Hematopoietic multipotent progenitor cell treated with erythropoietin and hydrocortisone succinate and interleukin-3 and kit ligand, for 17 days (in vitro differentiated cells): ENCODE measurements at regions not wholly inside any gene's neighbourhood (a gene's known extent, or its start where the extent isn't known, plus 50 kb on each side); places are given as distances from the start of the nearest gene placed in this dataset.
"Not testable (repeated sequence)": the region's sequence is repeated elsewhere in the genome, so short reads cannot be mapped to it uniquely, and the experiment has no call there.

Experiments used
- DNase-seq: peaks from one replicate; pipeline ENCODE4 v3.0.0-alpha.2; 2015; ENCODE audit warnings: low spot score

GRCh38 chr13:18993884-18994660 lies 187.6 kb downstream of the TUBA3C start:
- no peak for DNase-seq

- DNase-seq: no peak
Observed at GRCh38 chr13:18992791-18993190, 188.8 kb downstream of the TUBA3C start.

- no peak for DNase-seq
Observed at GRCh38 chr13:18991060-18991459, 190.6 kb downstream of the TUBA3C start.

GRCh38 chr13:18978447-18978846 lies 203.2 kb downstream of the TUBA3C start:
- DNase-seq: no peak

DNA sequence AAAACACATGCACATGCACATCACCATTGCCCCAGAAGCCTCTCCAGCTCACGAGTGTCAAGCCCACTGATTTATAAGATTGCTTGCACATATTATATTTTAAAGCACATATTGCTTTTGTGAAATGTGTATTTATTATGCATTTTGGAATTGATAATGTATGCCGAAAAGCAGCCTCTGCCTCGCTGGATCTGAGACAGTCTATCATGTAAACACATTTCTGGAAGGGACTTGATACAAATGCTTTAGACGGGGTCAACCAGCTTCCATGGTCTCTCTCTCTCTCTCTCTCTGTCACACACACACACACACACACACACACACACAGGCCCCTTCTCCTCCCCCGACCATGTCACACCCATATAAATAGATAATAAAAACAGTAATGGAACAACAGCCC lies 203.8 kb downstream of the TUBA3C start:
- no peak for DNase-seq

DNA sequence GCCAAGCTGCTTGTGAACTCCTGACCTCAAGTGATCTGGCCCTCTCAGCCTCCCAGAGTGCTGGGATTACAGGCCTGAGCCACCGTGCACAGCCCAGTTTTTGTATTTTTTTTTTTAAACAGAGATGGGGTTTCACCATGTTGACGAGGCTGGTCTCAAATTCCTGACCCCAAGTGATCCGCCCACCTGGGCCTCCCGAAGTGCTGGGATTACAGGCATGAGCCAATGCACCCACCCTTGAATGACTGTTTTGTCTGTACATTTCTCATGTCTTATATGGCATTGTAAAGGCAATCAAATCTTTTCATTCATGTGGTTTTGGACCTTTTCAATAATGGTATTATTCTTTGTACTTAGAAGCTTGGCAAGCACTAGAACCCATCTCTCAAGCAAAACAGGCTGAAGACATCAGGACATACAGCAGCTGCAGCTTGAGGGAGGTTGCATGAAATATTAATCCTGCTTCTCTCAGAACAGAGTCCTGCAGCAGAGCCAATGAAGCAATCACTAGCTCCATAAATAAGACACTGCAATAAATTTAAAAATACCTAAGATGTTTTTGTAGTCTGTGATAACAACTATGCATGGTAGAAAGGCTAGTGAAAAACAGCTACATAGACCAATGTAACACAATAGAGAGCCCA lies 209.9 kb downstream of the TUBA3C start:
- DNase-seq: no peak

GRCh38 chr13:18965347-18965855 lies 216.2 kb downstream of the TUBA3C start:
- no peak for DNase-seq

- DNase-seq: no peak
Observed at GRCh38 chr13:18964942-18965341, 216.7 kb downstream of the TUBA3C start.

DNA sequence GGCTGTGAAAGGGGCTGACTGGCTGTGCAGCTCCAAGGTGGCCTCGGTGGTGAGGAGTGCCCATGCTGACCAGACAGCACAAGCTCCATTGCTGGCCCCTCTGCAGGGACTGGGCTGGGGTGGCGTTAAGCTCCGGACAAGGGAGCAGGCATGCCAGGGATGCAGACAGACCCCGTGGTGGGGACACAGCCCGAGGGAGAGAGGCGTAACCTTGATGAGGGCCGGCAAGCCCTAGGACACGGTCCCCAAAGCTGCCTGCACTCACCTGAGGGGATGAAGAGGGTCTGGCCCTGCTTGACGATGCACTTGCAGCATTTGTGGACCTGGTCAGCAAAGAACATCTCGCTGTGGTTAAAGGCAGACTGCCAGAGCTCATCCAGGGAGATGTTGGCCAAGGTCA lies 217.9 kb downstream of the TUBA3C start:
- DNase-seq: not testable (repeated sequence)

DNA sequence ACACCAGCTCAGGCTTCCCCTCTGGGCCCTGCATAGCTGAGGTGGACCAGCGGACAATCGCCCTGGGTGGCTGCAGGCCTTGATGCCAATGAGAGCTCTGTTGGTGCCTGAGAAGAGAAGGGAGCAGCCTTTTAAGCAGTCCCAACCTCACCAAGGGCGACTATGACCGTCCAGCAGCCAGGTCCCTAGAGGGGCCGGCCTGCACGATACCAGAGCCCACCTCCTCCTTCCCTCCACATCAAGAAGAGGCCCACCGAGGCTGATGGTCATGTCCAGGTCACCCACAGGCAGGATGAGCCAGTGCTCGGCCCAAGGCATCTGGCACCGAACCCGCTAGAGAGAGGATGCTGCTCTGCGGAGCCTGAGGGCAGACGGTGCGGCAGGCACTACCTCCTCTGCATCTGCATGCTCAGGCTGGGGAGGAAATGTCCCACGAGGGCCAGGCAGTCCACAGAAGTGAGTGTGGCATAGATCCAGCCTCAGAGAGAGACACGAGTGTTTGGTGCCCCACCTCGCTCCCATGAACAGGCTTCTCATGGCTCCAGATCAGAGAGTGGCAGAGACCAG lies 219.4 kb downstream of the TUBA3C start:
- DNase-seq: no peak

DNA sequence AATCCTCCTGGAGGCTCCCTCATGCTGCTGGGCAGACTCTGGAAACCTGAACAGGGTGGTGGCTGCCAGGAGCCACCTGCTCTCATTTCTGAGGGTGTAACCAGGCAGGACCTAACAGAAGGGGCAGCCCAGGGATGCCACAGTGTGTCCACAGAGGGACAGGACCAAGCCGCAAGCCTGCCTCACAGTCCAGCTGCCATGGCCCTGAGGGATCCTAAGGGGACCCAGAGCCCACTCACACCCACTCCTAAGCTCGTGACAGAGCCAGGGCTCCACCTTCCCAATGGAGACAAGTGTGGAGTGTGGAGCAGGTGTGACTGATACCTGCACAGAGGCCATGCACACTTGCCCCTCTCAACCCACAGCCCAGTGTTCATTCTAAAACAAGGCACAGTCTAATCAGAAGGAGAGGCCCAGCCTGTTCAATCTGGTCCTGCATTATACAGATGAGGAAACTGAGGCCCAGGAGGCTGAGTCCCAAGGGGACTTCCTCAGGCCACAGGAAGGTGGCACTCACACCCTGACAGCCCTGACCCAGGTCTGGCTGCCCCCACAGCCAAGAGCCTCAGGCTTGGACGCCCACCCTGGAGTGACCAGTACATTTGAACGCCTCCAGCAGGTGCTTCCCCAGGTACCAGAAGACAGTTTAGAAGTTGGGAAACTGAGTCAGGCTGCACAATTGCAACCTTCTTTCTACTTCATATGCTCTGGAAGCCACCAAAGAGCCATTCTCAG lies 220.1 kb downstream of the TUBA3C start:
- DNase-seq: no peak

GRCh38 chr13:18960637-18961227 lies 220.9 kb downstream of the TUBA3C start:
- no peak for DNase-seq

- DNase-seq: no peak
Observed at GRCh38 chr13:18959996-18960395, 221.6 kb downstream of the TUBA3C start.

DNA sequence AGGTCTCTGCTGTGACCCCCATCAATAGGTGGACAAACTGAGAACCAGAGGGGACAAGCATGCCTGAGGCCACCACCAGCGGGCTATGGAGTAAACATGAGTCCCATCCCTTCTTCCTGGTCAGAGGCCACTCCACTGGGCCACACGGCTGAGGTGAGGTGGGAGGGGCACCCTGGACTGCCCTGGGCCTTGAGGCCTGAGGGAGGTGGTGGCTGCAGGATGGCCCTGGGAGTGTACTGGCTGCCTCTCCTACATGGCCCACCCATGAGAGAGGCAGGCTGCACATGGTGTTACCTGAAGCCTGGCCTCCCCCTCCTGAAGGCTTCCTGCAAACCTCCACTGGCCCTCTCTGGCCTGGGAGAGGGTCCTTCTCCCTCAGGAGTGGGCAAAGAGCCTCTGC lies 222.4 kb downstream of the TUBA3C start:
- DNase-seq: no peak

- DNase-seq: no peak
Observed at GRCh38 chr13:18956473-18957078, 225.0 kb downstream of the TUBA3C start.

DNA sequence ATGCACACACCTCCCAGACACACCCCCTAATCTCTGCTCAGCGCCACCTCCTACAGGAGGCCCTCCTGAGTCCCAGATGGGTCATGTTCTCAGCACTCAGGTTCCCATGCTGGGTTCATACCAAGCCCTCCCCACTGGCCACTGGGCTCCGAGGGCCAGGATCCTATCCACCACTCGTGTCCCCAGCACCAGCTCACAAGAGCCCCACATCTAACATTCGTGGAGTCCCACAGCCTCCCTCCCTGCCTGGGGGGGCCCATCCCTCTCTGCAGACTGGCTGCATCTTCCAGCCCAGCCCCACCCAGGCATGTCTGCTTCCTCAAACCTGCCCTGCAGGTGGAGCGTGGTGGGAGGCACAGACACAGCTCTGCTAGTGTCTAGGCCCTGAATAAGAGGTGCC lies 227.4 kb downstream of the TUBA3C start:
- no peak for DNase-seq

- DNase-seq: no peak
Observed at GRCh38 chr13:18953139-18953930, 228.3 kb downstream of the TUBA3C start.

DNA sequence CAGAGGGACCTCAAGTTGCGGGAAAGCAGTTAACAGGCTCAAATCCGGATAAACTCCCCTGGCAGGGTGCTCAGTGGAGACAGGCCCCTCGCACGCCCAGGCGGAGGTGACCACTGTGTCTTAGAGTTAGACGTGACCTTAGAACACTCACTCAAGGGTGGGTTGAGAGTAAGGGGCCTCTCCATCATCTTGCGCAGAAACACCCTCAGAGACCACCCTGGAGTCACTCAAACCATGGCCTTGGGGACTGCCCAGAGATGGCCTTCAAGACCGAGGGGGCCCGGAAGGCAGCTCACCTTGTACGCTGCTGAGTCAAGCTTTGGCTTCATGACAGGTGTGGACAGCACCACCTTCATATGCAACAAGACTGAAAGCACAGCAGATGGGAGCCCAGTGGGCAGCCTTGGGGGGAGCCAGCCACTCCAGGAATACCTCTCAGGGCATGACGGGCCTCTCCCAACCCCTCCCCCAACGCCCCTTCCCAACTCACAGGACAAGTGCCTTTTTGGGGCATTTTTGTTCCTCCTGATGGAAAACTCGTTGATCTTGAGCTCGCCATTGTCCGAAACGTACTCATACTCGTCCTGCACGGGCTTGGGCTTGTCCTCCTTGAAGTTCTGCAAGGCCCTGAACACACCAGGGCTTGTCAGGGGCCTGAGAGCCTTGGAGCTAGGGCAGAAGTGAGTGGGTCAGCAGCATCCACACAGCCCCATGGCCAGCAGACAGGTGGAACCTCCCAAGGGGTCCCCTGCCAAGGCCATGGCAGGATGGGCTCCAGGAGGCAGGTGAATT lies 229.2 kb downstream of the TUBA3C start:
- DNase-seq: no peak

DNA sequence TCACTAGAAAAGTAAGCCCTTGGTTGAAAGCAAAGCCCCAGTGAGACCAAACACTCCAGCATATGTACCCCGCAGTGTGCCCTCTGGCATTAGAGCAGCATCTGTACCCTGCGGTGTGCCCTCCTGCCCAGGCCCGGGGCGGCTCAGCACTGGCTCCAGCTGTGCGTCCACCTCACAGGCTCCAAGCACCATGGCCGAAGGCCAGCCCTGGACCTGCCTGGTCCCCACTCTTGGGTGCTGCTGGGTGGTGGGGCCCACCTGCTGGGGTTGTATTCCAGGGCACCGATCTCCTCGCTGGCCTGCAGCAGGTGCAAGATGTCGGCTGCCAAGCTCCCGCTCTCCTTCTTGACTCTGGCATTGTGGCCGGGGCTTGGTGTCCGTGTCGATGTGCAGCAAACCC lies 230.2 kb downstream of the TUBA3C start:
- DNase-seq: no peak

GRCh38 chr13:18949970-18950369 lies 231.7 kb downstream of the TUBA3C start:
- DNase-seq: no peak
